D341Med (cell line): ENCODE measurements at regions not wholly inside any gene's neighbourhood (a gene's known extent, or its start where the extent isn't known, plus 50 kb on each side); places are given as distances from the start of the nearest gene placed in this dataset.
"Not testable (repeated sequence)": the region's sequence is repeated elsewhere in the genome, so short reads cannot be mapped to it uniquely, and the experiment has no call there.

Experiments used
- DNase-seq: peaks from one replicate; pipeline ENCODE4 v3.0.0; 2012; ENCODE audit warnings: low spot score

DNA sequence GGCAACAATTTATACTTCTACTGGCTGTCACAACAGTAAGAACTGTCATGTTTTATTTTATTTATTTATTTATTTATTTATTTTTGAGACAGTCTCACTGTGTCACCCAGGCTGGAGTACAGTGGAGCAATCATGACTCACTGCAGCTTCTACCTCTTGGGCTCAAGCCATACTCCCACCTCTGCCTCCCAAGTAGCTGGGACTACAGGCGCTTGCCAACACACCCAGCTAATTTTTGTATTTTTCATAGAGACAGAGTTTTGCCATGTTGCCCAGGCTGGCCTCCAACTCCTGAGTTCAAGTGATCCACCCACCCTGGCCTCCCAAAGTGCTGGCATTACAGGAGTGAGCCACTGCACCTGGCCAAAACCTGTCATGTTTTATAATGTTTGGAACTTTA, 255.1 kb upstream of the DUSP10 start:
- not testable (repeated sequence) for DNase-seq

DNA sequence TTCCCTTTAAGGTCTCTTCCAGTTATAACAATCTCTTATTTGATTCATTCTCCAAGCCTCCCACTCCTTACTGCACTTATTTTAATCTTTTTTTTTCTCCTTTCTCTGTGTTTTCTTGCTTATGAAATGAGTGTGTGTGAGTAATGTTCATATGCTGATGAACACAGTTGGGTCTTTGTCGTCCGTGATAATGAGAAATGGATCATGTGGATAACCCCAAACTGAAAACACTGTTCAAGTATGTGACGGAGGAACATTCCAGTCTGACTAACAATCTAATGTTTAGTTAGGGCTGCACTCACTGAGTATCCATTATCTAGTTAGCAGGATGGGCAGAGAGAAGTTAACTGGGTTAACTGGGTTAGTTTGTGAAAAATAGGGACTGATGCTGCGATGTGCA, 253.1 kb upstream of the DUSP10 start:
- no peak for DNase-seq

DNA sequence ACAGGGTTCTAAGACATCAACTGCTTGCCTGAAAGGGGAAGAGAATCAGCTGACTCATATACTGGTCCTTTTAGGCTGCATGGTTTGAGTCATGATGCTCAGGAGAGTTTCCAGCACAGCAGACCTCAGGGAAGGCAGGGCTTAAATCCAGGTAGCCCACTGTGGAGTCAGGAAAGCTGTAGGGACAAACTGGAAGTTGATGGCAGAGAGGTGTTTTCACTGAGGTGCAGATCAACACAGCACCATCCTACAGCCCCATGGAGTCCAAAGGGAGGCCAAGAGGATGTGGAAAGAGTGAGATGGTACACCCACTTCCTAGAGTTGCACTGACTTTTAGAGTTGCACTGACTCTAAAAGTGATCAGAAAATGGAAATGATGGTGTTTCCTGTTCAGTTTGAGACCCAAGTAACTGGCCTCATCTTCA, 252.4 kb upstream of the DUSP10 start:
- no peak for DNase-seq

DNA sequence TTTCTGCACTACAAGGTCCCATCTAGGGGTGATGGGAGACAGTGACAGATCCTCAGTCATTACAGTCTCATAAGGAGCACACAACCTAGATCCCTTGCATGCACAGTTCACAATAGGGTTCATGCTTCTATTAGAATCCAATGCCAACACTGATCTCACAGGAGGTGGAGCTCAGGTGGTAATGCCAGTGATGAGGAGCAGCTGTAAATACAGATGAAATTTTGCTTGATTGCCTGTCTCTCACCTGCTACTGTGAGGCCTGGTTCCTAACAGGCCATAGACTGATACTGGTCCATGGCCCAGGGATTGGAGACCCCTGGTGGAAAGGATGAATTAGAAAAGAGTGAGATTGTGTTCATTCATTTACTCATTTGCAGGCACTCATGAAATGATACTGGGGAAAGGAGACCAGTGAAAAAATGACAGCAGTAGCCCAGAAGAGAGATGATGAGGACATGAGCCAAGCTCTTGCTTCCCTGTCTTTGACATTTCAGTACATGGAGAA, 251.6 kb upstream of the DUSP10 start:
- no peak for DNase-seq

DNA sequence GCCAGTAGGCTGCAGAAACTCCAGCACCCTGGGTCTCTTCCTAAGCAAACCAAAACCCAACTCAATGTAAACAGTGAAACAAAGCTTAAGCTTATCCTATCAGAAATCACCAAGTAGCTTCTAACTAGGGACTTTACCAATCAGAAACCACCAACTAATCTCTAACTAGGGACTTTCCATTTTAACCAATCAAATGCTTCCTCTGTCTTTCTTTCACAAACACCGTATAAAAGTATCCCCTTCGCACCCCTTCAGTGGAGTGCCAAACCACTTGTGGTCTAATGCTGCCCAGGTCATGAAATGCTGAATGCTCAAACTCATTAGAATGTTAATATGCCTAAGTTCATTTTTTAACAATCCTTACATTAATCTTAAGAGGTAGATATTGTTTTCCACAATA, 250.5 kb upstream of the DUSP10 start:
- DNase-seq = no peak

DNA sequence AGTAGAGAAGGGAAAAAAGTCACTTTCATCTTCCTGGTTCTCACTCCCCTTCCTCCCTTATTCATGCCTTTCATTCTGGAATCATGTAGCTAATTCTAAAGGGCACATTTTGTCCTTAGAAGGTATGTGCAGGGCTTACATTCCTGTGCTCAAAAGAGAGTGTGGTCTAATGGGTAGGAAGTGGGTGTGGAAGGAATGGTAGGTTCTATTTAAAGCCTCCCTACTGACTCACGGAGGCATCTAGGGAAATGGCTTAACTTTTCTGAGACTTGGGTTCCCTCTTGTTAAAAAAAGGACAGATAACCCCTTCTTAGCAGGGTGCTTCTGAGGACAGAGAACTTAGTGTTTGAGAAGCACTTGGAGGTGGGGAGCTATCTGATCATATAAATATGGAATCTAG, 249.3 kb upstream of the DUSP10 start:
- no peak for DNase-seq

DNA sequence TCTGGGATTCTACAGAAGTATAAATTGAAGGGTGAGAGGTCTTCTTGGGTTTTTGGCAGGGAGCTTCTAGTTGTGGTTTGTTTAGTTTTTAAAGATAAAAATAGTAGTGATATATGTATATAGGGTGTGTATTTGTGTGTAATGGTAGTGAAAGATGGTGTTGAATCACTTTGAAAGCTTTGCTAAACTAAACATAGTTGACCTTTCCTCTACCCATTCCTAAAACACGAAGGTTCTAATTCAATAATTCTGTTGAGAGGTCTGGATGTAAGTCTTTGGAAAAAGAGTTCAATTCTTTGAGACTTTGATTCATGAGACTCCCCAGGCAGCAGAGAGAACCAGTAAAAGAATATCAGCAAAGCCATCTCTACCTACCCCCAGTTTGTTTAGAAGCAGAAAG, 247.9 kb upstream of the DUSP10 start:
- DNase-seq = no peak

DNA sequence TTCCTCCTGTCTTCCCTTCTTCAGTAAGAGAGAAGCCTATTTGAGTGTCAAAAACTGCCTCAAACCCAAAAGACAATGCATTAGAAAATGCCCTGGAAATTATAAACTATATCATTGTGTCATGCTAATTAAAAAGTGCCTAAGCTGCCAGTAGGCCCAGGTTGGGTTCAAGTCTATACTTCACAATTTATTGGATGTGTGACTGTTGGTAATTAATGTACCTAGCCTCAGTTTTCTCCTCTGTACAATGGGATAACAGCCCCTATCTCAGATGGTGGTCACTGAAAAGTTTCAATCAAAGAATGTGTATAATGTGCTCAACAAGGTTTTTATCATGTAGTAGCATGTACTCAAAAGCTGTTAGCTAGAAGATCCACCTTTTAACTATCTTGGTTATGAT, 246.9 kb upstream of the DUSP10 start:
- no peak for DNase-seq

DNA sequence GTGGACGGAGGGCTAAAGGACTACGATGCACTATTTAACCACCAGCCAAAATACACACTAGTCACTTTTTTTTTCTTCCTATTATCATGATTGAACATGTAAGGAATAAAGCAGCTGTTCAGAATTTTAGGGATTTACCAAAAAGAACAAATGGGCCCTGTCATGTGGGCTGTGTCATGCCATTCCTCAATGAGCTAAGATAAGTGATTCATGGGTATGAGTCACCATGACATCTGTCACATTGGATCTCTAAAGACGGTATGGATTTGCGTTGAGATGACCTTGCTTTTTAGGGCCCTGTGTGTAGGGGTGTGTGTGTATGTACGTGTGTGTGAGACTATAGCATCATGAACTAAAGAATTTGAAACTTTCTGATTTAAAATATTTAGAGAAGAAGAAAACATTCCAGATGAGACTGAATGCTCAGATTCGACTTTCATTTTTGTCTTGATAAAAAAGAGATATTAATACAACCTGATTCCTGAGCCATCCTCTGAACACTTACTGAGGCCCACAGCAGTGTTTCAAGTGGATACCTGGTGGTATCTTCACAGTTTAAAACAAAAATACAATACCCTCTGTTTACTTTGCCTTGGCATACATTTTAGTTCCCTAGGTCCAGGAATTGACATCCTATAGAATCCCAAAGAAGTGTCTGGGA, 246.1 kb upstream of the DUSP10 start:
- no peak for DNase-seq

DNA sequence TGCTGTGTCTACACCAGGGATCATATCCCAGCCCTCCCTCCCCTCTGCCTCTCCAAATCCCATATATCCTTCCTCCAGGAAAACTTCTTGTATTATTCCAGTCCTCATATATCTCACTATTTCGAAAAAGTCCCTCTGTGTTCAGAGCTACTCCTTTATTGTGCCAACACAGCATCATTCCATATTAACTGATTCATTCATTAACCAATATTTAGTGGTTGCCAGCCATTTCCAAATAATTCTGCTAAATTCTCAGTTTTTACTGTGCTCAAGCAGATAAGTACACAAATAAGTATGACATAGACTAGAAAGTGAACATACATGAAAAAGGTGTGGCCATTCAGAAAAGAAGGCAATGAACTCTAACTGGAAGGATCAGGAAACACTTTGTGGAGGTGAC, 241.6 kb upstream of the DUSP10 start:
- no peak for DNase-seq

DNA sequence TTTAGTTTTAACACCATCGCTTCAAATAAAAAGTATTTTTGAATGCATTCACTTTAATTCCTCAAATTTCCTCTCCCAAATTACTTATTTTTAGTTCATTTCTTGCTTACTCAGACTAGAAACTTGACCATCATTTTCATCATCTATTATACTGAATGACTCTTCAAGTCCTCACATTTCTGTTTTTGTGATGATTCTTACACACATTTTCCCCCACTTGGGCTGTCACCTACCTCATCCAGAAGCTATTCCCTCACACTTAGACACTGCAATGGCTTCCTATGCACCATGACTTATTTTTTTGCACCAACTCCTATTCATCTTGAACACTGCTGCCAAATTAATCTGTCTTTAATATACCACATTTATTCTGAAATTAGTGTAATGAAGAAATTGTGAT, 239.6 kb upstream of the DUSP10 start:
- DNase-seq = no peak

DNA sequence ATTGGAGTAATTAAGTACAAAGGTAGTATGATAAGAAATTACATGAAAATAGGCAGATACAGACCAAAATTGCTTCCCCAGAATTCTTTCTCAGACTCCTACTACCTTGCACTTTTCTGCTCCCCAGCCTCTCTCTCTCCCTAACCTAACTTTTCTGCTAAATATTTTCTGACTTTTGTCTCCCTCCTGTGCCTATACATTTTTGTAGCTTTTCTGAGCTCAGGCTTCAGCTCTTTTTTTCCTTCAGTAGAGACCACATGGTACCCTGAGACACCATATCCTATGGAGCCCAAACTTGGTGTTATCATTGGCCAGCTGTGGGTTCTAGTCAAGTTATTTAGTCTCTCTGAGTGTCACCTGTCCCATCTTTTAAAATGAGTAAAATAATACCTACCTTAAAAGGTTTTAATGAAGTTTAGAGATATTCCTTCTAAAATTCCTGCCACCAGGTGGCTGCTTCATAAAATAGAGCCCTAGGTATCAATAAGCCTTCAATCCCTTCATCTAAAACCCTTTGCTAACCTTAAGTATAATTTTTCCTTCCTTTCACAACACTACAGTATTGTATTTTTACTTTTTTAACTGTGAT, 237.6 kb upstream of the DUSP10 start:
- DNase-seq = no peak

DNA sequence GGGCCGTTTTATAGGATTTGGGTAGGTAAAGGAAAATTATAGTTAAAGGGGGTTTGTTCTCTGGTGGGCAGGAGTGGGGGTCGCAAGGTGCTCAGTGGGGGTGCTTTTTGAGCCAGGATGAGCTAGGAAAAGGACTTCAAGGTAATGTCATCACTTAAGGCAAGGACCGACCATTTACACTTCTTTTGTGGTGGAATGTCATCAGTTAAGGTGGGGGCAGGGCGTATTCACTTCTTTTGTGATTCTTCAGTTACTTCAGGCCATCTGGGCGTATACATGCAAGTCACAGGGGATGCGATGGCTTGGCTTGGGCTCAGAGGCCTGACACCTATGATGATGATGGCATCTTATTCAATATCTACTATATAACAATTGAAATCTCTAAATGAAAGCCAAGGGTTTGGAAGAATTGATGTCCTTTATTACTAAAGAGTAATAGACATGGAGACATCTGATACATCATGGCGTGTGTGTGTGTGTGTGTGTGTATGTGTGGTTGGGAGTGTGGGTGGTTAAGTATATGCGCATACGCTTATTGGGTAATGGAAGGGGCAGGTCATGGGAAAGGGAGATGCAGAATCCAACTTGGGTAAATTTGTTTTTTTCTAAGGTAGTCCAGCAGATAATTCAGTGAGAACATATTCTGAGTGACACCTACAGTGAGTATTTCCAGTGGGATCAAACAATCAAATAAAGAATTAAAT, 236.9 kb upstream of the DUSP10 start:
- not testable (repeated sequence) for DNase-seq

DNA sequence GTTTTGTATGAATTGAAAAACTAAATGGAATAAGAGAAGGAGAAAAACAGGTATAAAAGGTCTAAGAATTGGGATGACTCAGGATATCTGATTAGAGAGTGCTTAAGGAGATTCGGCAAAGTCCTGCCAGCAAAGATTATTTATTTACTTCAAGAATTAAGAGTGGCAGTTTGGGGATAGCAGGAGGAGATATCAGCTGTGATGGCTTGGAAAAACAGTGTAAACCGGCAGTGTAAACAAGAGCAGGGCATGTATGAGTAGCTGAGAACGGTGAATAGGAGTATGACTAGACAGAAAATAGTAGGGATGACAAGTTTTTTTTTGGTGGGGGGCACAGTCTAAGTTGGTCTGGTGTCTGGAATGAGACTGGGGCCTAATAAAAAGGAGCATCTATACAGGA, 231.9 kb upstream of the DUSP10 start:
- not testable (repeated sequence) for DNase-seq

DNA sequence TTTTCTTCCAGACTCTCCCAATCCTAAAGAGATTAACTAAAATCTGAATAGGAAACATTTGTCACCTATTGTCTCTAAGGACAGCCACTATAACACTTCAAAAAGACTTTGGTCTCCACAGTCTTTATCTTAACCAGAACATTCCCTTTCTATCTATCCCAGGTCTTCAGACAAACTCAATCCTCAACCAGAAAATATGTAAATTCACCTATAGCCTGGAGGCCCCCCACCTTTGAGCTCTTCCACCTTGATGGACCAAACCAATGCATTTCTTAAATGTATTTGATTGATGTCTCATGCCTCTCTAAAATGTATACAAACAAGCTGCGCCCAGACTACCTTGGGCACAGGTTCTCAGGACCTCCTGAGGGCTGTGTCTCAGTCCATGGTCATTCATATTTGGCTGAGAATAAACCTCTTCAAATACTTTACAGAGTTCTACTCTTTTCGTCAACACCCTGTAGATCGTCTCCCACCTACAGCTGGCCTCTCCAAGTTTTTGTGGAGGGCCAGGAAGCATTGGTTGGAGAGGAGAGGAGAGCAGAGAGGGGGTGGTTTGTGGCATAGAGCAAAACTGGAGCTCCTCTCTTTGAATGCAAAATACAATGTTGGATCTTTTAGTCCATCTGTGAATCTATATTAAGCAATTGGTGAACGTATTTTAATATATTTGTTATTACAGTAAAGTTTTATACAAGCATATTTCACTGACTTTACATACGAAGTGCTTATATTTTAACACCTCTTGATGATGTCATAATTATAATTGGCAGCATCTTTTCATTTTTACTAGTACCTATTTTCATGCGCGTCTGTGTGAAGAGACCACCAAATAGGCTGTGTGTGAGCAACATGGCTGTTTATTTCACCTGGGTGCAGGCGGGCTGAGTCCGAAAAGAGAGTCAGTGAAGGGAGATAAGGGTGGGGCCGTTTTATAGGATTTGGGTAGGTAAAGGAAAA, 230.7 kb upstream of the DUSP10 start:
- DNase-seq = no peak

DNA sequence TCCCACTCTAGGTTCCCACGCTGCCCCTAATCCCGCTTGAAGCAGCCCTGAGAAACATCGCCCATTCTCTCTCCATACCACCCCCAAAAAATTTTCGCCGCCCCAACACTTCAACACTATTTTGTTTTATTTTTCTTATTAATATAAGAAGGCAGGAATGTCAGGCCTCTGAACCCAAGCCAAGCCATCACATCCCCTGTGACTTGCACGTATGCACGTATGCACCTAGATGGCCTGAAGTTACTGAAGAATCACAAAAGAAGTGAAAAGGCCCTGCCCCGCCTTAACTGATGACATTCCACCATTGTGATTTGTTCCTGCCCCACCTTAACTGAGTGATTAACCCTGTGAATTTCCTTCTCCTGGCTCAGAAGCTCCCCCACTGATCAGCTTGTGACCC, 229.1 kb upstream of the DUSP10 start:
- not testable (repeated sequence) for DNase-seq

DNA sequence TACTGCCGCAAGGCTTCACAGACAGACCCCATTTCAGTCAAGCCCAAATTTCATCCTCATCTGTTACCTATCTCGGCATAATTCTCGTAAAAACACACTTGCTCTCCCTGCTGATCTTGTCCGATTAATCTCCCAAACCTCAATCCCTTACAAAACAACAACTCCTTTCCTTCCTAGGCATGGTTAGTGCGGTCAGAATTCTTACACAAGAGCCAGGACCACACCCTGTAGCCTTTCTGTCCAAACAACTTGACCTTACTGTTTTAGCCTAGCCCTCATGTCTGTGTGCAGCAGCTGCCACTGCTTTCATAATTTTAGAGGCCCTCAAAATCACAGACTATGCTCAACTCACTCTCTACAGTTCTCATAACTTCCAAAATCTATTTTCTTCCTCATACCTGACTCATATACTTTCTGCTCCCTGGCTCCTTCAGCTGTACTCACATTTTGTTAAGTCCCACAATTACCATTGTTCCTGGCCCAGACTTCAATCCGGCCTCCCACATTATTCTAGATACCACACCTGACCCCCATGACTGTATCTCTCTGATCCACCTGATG, 227.5 kb upstream of the DUSP10 start:
- DNase-seq = not testable (repeated sequence)

DNA sequence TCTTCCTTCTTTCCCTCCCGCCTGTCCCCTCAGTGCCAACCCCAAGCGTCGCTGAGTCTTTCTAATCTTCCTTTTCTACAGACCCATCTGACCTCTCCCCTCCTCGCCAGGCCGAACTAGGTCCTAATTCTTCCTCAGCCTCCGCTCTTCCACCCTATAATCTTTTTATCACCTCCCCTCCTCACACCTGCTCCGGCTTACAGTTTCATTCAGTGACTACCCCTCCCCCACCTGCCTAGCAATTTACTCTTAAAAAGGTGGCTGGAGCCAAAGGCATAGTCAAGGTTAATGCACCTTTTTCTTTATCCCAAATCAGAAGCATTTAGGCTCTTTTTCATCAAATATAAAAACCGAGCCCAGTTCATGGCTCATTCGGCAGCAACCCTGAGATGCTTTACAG, 225.6 kb upstream of the DUSP10 start:
- not testable (repeated sequence) for DNase-seq

DNA sequence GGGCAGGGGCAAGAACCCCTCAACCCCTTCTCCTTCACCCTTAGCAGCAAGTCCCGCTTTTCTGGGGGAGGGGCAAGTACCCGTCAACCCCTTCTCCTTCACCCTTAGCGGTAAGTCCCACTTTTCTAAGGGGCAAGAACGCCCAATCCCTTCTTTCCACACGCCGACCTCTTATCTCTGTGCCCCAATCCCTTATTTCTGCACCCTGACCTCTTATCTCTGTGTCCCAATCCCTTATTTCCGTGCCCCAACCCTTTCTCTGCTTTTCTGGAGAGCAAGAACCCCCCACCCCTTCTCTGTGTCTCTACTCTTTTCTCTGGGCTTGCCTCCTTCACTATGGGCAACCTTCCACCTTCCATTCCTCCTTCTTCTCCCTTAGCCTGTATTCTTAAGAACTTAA, 225.0 kb upstream of the DUSP10 start:
- DNase-seq = not testable (repeated sequence)

DNA sequence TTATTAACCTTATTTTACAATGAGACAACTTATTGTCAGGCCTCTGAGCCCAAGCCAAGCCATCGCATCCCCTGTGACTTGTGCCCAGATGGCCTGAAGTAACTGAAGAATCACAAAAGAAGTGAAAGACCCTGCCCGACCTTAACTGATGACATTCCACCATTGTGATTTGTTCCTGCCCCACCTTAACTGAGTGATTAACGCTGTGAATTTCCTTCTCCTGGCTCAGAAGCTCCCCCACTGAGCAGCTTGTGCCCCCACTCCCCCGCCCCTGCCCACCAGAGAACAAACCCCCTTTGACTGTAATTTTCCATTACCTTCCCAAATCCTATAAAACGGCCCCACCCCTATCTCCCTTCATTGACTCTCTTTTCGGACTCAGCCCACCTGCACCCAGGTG, 224.0 kb upstream of the DUSP10 start:
- DNase-seq = not testable (repeated sequence)

DNA sequence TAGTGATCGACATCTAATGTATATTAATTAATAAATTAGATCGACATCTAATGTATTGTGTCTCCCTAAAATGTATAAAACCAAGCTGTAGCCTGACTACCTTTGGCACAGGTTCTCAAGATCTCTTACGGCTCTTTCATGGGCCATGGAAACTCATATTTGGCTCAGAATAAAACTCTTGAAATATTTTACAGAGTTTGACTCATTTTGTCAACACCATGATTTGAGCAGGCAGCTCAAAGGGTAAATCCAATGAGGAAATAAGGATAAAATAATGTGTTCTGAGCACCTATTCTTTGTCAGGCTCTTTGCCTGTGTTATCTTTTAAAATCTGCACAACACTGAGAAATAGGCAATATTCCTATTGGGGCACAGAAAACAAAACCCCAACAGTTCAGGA, 223.4 kb upstream of the DUSP10 start:
- no peak for DNase-seq

DNA sequence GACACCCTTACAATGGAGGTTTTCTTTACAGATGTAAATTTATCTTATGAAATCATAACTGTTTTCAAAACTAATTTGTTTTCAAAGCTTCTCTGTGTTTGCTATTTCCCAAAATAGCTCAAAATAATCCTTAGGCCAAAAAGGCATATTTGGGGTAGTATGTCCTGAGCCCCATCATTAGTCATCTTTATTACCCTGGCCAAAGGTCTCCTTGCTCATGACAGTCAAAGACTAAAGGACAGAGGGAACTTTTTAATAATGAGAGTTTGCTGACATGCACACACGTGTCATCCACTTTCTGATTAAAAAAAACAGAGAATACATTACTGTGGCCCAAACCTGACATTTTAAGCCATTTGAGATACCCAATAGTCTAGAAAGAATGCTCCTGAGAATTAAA, 221.9 kb upstream of the DUSP10 start:
- no peak for DNase-seq
